ENCODE measurements at regions not wholly inside any gene's neighbourhood (a gene's known extent, or its start where the extent isn't known, plus 50 kb on each side); places are given as distances from the start of the nearest gene placed in this dataset.

DNA sequence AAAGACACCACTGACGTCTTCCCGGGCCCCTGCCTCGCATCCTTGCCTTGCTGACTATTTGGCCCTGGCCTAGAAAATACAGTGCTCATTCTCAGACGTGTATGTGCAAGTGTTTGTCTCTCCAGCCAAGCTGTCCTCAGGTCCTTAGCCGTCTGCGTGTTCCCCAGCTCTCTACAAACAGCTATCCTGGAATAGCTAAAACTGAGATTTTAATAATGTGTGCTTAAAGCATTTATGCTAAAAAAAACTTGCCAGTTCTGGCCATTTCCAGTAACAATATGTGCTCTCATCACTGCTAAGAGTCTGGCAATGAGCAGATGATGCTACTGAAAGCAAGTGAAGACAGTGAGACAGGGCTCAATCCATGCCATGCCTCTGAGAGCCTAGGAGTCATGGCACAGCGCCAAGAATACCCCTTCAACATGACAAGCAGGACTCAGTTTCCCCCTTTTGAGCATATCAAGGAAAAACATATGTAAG is 55.7 kb downstream of the IRF2BP2 start:
- Mint-ChIP-seq H3K4me1 (no peaks in the 10 kb centered on the region), H3K27me3 (no peaks in the 10 kb centered on the region), H3K27ac (no peak overlapping the region), H3K36me3 (no peaks in the 10 kb centered on the region), H3K9me3 (no peaks in the 10 kb centered on the region), H3K4me3 (no peak overlapping the region)
- DNase-seq = no peak
- ATAC-seq (replicated peaks) = no peak

GRCh38 chr1:234553240-234554188 is 56.5 kb downstream of the IRF2BP2 start:
- H3K36me3 Mint-ChIP-seq = no peaks in the 10 kb centered on the region
- no peak overlapping the region for H3K27ac Mint-ChIP-seq
- DNase-seq (no peak), ATAC-seq (replicated peaks) (no peak)
- no peak overlapping the region for H3K4me3 Mint-ChIP-seq
- no peaks in the 10 kb centered on the region for H3K4me1 Mint-ChIP-seq
- no peaks in the 10 kb centered on the region for H3K27me3 Mint-ChIP-seq
- H3K9me3 Mint-ChIP-seq = no peaks in the 10 kb centered on the region

DNA sequence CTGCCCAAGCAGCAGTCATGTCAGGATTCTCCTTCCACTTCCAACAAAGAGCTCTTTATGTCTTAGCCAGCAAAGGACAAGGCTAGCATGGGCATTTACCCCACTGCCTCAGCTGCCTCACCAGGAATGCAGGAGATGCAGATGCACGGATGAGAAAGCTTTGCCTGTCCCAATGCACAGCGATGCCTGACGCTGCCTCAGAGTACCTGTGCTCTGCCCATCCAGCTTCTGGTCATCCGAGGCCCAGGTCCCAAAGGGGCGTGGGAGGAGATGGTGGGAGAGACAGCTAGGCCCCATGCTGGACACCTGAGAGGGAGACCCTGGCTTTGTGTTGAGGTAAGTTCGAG is 59.0 kb downstream of the IRF2BP2 start:
- H3K36me3 Mint-ChIP-seq = no peaks in the 10 kb centered on the region
- no peaks in the 10 kb centered on the region for H3K27me3 Mint-ChIP-seq
- H3K4me3 Mint-ChIP-seq = no peak overlapping the region
- no peaks in the 10 kb centered on the region for H3K9me3 Mint-ChIP-seq
- no peak for ATAC-seq (replicated peaks)
- no peak for DNase-seq
- H3K27ac Mint-ChIP-seq = no peak overlapping the region
- H3K4me1 Mint-ChIP-seq = no peaks in the 10 kb centered on the region

- no peaks in the 10 kb centered on the region for H3K9me3 Mint-ChIP-seq
- no peaks in the 10 kb centered on the region for H3K4me1 Mint-ChIP-seq
- no peaks in the 10 kb centered on the region for H3K36me3 Mint-ChIP-seq
- no peak overlapping the region for H3K27ac Mint-ChIP-seq
- no peak overlapping the region for H3K4me3 Mint-ChIP-seq
- H3K27me3 Mint-ChIP-seq = no peaks in the 10 kb centered on the region
- DNase-seq (no peak), ATAC-seq (replicated peaks) (no peak)
These were observed 59.5 kb downstream of the IRF2BP2 start for GRCh38 chr1:234550341-234551031.

DNA sequence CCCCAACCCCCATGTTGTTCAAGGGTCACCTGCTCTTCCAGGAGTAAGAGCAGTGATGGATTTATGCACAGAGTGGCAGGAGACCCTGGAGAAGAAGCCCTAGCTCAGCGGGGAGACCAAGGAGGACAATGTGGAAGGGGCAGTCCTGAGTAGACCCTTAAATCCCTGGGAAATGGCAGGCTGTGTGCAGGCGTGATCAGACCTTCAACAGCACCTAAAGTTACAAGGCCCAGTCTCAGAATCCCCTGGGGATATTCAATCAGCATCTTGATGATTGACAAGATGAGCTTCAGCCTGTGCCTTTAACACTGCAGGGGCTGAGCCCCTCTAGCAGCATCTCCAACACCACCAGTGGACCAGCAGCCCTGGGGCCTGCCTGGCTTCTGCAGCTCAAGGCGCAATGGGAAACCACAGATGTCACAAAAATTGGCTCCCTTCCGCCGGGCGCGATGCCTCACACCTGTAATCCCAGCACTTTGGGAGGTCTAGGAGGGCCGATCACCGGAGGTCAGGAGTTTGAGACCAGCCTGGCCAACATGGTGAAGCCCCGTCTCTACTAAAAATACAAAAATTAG is 60.4 kb downstream of the IRF2BP2 start:
- no peaks in the 10 kb centered on the region for H3K27me3 Mint-ChIP-seq
- peaks cover 3 to 4% of the 10 kb centered on the region in 2 donors for H3K4me1 Mint-ChIP-seq
- no peak for DNase-seq
- ATAC-seq (replicated peaks) = no peak
- no peaks in the 10 kb centered on the region for H3K9me3 Mint-ChIP-seq
- no peak overlapping the region for H3K4me3 Mint-ChIP-seq
- H3K36me3 Mint-ChIP-seq = no peaks in the 10 kb centered on the region
- no peak overlapping the region for H3K27ac Mint-ChIP-seq

GRCh38 chr1:234546890-234547788 is 62.8 kb downstream of the IRF2BP2 start:
- Mint-ChIP-seq H3K4me1 (peaks cover 5% of the 10 kb centered on the region in 2 donors), H3K9me3 (no peaks in the 10 kb centered on the region), H3K27me3 (no peaks in the 10 kb centered on the region), H3K27ac (no peak overlapping the region), H3K36me3 (no peaks in the 10 kb centered on the region), H3K4me3 (no peak overlapping the region)
- ATAC-seq (replicated peaks) = no peak
- no peak for DNase-seq

- peaks cover 5% of the 10 kb centered on the region in 2 donors for H3K4me1 Mint-ChIP-seq
- ATAC-seq (replicated peaks) = no peak
- no peak for DNase-seq
- no peak overlapping the region for H3K4me3 Mint-ChIP-seq
- no peaks in the 10 kb centered on the region for H3K9me3 Mint-ChIP-seq
- no peak overlapping the region for H3K27ac Mint-ChIP-seq
- no peaks in the 10 kb centered on the region for H3K27me3 Mint-ChIP-seq
- no peaks in the 10 kb centered on the region for H3K36me3 Mint-ChIP-seq
These were observed 63.6 kb downstream of the IRF2BP2 start for GRCh38 chr1:234546387-234546704.

DNA sequence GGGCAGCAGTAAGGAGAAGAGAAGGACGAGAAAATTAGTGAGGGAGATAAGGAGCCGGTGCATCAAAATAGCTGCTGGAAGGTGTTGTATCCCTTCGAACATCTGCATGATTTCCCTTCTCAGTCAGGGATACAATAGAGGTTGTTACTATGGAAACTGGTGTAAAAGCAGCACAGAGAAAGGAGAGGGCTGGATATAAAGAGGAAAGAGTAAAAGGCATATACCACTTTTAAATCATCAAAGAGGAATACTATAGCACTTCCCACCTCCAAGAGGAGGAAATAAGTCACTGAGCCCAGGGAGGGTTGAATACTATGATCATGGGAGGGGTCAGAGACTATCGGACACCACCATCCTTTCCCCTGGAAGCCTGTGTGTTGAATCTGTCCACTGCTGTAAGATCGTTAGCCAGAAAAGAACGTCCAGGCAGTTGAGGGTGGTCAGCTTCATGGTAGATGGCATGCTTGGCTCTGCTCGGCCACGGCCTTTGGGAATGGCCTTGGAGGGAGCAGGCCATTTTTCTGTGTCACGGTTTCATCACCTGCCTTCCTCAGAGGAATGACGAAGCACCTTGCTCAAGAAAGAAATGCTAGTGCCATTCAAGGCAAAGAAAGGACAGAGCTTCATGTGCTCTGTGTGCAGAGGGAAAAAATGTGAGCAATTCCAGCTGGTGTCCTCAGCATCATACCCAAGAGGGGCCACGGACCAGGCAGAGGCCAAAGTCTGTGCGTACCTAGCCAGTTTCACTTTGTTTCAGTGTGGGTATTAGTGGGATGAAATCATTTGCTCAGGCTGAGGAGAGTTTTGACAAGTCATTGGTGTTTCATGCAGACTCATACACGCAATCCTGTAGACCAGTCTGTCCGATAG is 64.2 kb downstream of the IRF2BP2 start:
- Mint-ChIP-seq H3K9me3 (no peaks in the 10 kb centered on the region), H3K36me3 (no peaks in the 10 kb centered on the region), H3K27ac (no peak overlapping the region), H3K4me3 (no peak overlapping the region), H3K4me1 (peaks cover 5% of the 10 kb centered on the region in 2 donors), H3K27me3 (no peaks in the 10 kb centered on the region)
- no peak for ATAC-seq (replicated peaks)
- no peak for DNase-seq

- ATAC-seq (replicated peaks) (peak in 1 of 2 donors; percentile 29), DNase-seq (no peak)
- no peaks in the 10 kb centered on the region for H3K9me3 Mint-ChIP-seq
- no peak overlapping the region for H3K4me3 Mint-ChIP-seq
- no peaks in the 10 kb centered on the region for H3K27me3 Mint-ChIP-seq
- no peaks in the 10 kb centered on the region for H3K36me3 Mint-ChIP-seq
- H3K4me1 Mint-ChIP-seq = peaks cover 12 to 17% of the 10 kb centered on the region in 2 donors
- H3K27ac Mint-ChIP-seq = no peak overlapping the region
These were observed 65.2 kb upstream of the TARBP1 start for GRCh38 chr1:234544087-234544579.

DNA sequence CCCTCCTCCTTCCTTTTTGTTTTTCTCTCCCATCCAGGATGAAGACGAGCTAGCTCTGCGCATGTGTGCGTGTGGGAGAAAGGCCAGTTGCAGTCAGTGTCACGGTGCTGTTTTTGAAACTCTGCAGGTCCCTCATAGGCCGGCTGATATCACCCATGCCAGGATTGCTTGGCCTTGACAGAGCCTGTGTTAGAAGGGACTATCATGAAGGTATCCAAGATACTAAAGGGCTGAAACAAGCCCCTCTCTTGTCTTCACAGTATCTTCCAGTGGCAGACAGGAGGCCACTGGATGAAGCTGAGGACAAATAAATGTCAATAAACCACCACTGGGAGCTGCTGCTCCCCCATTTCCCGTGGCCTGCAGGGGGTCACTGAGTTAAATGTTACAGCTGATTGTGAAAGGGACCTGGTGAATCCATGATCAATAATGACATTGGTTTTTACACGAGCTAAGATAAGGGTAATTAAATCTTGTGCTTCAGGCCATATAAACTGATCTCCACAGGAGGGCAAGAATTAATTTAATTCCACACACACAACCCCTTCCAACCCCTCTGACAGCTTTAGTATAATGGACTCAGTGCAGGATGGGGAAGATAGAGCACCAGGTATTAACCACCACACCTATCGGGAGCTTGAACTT is 64.6 kb upstream of the TARBP1 start:
- Mint-ChIP-seq H3K27ac (no peak overlapping the region), H3K4me3 (no peak overlapping the region), H3K36me3 (no peaks in the 10 kb centered on the region), H3K27me3 (no peaks in the 10 kb centered on the region), H3K4me1 (peaks cover 18 to 23% of the 10 kb centered on the region in 2 donors), H3K9me3 (no peaks in the 10 kb centered on the region)
- DNase-seq = no peak
- no peak for ATAC-seq (replicated peaks)

DNA sequence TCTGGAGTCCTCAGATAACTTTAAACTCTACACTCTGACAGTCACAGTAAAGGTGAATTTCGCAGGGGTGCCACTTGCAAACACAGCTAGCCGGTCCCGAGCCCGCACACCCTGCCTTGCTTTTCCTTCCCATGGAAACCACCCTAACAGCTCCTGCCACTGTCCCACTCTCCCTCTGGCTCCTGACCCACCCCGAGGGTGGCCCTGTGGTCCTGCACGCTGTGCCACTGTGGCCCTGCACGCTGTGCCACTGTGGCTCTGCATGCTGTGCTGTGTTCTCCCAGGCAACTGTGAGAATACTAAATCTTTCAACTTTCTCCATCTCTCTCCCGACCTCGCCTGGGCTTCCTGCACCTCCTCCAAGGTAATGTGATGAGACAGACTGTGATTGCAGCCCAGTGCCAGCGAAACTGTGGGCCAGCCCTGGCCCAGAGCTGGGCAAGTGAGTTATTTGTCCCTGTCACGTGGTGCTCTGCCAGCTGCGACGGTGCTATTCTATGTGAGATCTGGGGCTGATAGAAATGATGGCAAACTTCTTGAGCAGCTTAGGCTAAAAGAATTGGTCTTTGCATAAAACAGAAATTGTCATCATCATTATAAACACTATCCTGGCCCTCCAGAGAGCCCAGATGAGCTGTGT is 63.4 kb upstream of the TARBP1 start:
- DNase-seq (no peak), ATAC-seq (replicated peaks) (no peak)
- no peak overlapping the region for H3K4me3 Mint-ChIP-seq
- peaks cover 18 to 26% of the 10 kb centered on the region in 2 donors for H3K4me1 Mint-ChIP-seq
- H3K36me3 Mint-ChIP-seq = no peaks in the 10 kb centered on the region
- no peaks in the 10 kb centered on the region for H3K9me3 Mint-ChIP-seq
- H3K27ac Mint-ChIP-seq = no peak overlapping the region
- no peaks in the 10 kb centered on the region for H3K27me3 Mint-ChIP-seq

DNA sequence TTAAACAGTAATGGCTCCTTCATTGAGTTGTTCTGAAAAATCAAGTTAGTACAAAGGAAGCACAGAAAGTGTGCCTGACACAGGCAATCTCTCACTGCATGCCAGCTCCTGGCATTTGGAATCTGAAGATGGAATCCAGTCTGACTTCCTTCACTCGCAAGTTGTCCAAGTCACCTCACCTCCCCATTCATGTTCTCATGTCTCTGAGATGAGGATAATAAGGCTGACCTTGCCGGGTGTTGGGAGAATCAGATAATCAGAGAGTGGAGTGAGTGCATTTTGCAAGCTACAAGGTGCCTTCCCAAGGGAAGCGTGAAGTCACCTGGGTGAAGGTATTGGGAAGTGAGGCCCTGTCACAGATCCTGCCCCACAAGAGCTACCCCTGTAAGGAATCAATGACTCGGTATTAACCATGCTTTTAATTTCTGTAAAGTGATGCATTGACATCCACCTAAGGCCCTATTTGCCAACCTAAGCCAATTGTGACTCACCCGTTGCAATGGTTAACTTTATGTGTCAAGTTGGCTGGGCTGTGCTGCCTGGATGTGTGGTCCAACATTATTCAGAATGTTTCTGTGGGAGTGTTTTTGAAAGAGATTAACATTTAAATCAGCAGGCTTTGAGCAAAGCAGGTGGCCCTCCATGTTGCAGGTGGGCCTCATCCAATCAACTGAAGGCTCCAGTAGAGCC is 62.5 kb upstream of the TARBP1 start:
- ATAC-seq (replicated peaks) = no peak
- DNase-seq = no peak
- H3K4me3 Mint-ChIP-seq = no peak overlapping the region

More for the DNA sequence above, 62.5 kb upstream of the TARBP1 start:
- no peak overlapping the region for H3K27ac Mint-ChIP-seq
- H3K9me3 Mint-ChIP-seq = no peaks in the 10 kb centered on the region
- no peaks in the 10 kb centered on the region for H3K27me3 Mint-ChIP-seq
- no peaks in the 10 kb centered on the region for H3K36me3 Mint-ChIP-seq
- peaks cover 18 to 29% of the 10 kb centered on the region in 2 donors for H3K4me1 Mint-ChIP-seq
